Spinal cord (tissue), 9 donors: ENCODE measurements at regions not wholly inside any gene's neighbourhood (a gene's known extent, or its start where the extent isn't known, plus 50 kb on each side); places are given as distances from the start of the nearest gene placed in this dataset.
"Not testable (repeated sequence)": the region's sequence is repeated elsewhere in the genome, so short reads cannot be mapped to it uniquely, and the experiment has no call there.

Experiments
- DNase-seq, 6 donors: peaks; one replicate each; pipeline versions ENCODE4 v3.0.0 to v3.0.0-alpha.2; 2013 to 2015; ENCODE audit warnings: low spot score in 6 of 6, low read depth in 4 of 6
- H3K27ac ChIP-seq: one replicate; pipeline ENCODE4 v1.5.1; 2013; ENCODE audit warnings: low read depth, low read length, control low read depth
- H3K27me3 ChIP-seq: one replicate; pipeline ENCODE4 v1.6.1; 2013; ENCODE audit warnings: low read length; ENCODE audit not compliant: control insufficient read depth, insufficient read depth
- H3K36me3 ChIP-seq: one replicate; pipeline ENCODE4 v1.6.1; 2013; ENCODE audit warnings: low read length; ENCODE audit not compliant: control insufficient read depth, insufficient read depth
- H3K4me1 ChIP-seq: one replicate; pipeline ENCODE4 v1.6.1; 2013; ENCODE audit warnings: low read length; ENCODE audit not compliant: control insufficient read depth, insufficient read depth
- H3K4me3 ChIP-seq: one replicate; pipeline ENCODE4 v1.5.1; 2013; ENCODE audit warnings: low read depth, low read length, control low read depth
- H3K9me3 ChIP-seq: one replicate; pipeline ENCODE4 v1.6.1; 2013; ENCODE audit warnings: low read length; ENCODE audit not compliant: control insufficient read depth, insufficient read depth
- WGBS: methylation state at CpG from one replicate; pipeline ENCODE4 v1.1.5; 2013; ENCODE audit warnings: missing lambda C conversion rate; ENCODE audit not compliant: insufficient coverage; 5-methylcytosine and 5-hydroxymethylcytosine counted together
- donor health status: healthy.

DNA sequence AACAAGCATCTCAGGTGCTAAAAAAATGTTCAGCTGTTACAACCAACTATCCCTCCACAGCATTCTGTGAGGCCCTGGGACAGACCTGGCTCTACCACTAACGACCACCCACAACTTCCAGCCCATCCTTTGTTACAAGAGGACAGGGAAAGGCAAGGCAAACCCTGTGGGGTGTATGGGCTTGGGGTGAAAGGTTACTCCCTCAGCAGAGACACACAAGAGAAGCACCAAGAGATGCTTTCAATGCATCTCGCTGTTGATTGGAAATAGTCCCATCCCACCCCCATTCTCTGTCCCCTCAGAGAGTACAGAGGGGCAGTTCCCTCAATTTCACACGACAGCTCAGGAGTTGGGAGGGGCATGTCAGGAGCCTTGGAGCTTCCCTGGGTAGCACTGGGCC lies 234.1 kb downstream of the CAAP1 start:
- peaks cover 5% of the 10 kb centered on the region for H3K4me1 ChIP-seq
- DNase-seq = no peak
- no peaks in the 10 kb centered on the region for H3K9me3 ChIP-seq
- no CpG with 5 or more reads among the region's 3 CpGs for WGBS
- no peak overlapping the region for H3K4me3 ChIP-seq
- no peaks in the 10 kb centered on the region for H3K36me3 ChIP-seq
- no peaks in the 10 kb centered on the region for H3K27me3 ChIP-seq
- no peak overlapping the region for H3K27ac ChIP-seq

DNA sequence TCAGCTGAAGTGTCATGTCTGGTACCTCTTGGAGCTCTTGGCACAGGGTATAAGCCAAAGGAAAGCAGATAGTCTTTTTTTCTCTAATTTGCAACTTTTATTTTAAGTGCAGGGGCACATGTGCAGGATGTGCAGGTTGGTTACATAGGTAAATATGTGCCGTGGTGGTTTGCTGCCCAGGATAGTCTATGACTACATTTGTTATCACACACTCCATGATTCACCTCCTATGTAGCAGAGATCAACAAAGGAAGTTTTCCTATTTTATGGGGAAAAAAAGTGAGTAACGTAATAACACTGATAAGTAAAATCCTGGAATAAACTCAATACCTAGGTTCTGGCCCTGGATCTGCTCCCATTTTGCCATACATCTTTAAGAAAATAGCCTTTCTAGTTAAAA lies 234.6 kb downstream of the CAAP1 start:
- Histone ChIP-seq H3K4me3 (no peak overlapping the region), H3K27ac (no peak overlapping the region), H3K27me3 (no peaks in the 10 kb centered on the region), H3K4me1 (peaks cover 5% of the 10 kb centered on the region), H3K36me3 (no peaks in the 10 kb centered on the region), H3K9me3 (no peaks in the 10 kb centered on the region)
- no CpG with 5 or more reads among the region's 2 CpGs for WGBS
- no peak for DNase-seq

DNA sequence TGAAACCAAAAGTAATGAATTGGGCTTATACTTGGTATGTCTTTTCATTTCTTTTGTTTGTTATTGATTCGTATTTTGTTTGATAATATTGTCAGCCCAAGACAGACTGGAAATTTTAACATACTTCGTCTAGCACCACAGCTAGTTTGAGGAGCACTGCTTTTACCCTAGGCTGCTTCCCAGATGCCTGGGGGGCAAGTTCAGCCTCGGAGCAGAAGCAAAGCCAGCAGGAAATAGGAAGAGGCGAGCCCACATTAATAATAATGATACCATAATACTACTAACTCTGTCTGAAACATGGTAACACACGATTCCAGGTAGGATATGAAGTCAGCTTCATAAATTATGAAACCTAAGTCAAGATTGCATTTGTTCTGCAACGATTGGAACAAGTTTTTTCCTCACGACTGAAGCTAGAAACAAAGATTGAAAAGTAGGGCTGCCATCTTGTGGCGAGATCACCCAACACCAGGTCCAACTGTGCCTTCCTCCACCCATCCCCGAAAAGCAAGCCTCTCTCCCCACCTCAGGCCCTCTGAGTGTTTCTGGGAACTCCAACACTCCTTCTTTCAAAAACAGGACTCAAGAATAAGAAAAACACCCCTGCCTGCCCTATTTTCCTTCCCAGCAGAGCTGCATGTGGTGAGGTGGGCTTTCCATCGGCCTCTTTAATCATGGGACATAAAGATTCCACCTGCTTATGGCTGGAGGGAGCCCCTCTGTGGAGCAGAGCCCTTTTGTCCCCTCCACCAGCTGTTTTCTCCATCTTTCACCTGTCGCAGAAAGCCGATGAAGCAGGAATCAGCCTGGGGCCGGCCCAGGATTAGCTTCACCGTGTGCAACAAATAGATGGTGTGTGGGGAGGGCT lies 236.4 kb downstream of the CAAP1 start:
- Histone ChIP-seq H3K27me3 (no peaks in the 10 kb centered on the region), H3K27ac (no peak overlapping the region), H3K9me3 (no peaks in the 10 kb centered on the region), H3K36me3 (no peaks in the 10 kb centered on the region), H3K4me3 (no peak overlapping the region), H3K4me1 (peaks cover 5% of the 10 kb centered on the region)
- DNase-seq = peak in 5 of 6 donors; percentile 36 to 94 (median 59)
- WGBS = 22% methylated on average over 6 of the region's 14 CpGs

DNA sequence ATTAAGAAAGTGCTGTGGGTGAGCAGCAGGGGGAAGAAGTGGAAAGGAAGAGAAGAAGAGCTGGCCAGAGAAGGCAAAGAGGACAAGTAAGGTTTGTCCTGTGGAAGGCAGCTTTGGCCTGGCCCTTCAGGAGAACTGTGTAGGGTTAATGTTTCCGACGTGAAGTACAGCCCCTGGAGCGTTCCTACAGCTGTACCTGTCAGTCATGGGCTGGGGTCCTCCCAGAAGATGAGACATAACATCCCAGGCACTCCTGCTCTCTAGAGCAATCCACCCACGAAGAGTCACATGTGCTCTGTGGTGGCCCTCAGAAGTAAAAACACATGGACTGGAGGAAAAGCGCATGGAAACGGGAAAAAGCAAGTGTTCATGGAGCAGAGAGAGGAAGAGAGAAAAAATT lies 237.4 kb downstream of the CAAP1 start:
- Histone ChIP-seq H3K36me3 (no peaks in the 10 kb centered on the region), H3K27me3 (no peaks in the 10 kb centered on the region), H3K9me3 (no peaks in the 10 kb centered on the region), H3K4me1 (peaks cover 5% of the 10 kb centered on the region), H3K4me3 (no peak overlapping the region), H3K27ac (no peak overlapping the region)
- DNase-seq = no peak
- WGBS = 97% methylated on average over 5 of the region's 6 CpGs

DNA sequence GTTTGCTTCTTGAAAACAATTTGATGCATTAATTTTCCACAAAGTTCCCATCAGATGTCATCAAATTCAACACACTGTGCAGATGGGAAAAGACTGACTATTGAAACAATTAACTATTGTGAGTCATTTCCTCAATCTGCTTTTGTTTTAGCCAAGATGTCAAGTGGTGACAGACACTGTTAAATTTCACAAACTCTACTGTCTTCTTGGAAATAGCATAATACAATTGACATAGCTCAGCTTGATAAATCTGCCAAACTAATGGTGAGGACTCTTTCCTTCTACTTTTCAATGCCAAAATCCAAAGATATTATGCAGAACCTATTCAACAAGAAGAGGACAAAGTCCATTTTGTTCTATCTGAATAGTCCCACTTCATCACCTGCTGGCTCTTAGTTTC lies 242.3 kb downstream of the CAAP1 start:
- Histone ChIP-seq H3K4me3 (no peak overlapping the region), H3K27ac (no peak overlapping the region), H3K27me3 (no peaks in the 10 kb centered on the region), H3K9me3 (no peaks in the 10 kb centered on the region), H3K4me1 (no peaks in the 10 kb centered on the region), H3K36me3 (no peaks in the 10 kb centered on the region)
- peak in 1 of 6 donors; percentile 27 for DNase-seq

DNA sequence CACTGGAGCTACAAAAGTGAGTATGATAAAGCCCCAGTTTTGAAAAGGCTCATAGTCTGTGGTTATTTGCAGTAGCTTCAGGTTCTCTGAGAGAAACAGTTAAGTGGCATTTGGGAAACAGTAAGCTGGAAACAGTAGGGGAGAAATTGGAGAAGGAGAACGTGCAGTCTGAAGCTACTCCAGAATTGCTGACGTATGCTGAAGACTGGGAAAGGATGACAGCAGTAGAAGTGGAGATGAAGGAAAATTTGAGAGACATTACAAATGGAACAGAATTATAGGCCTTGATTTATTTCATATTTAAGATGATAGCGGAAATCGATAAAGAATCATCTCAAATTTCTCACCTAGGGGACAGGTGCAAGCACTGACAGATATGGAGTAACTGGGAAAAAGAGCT lies 248.8 kb downstream of the CAAP1 start:
- WGBS = 86% methylated on average over 2 of the region's 4 CpGs
- Histone ChIP-seq H3K9me3 (no peaks in the 10 kb centered on the region), H3K4me1 (no peaks in the 10 kb centered on the region), H3K27me3 (no peaks in the 10 kb centered on the region), H3K4me3 (no peak overlapping the region), H3K27ac (no peak overlapping the region), H3K36me3 (no peaks in the 10 kb centered on the region)
- no peak for DNase-seq

DNA sequence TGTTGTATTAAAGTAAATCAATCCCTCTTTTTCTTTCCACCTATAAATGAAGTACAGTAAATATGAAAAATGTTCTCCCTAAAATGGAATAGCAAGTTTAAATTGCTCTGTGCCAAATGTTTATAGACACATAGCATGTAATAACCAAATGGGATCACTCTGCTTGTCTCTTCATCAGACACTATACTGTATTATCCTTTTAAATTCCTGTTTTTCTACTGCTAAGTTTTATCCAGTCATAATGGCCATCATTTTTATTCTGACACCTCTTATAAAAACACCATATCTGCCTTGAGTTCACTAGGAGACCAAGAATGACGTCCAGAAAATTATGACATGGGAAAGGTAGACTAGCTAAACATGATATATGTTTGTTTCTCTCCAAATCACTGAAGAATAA lies 252.8 kb downstream of the CAAP1 start:
- Histone ChIP-seq H3K4me1 (no peaks in the 10 kb centered on the region), H3K4me3 (no peak overlapping the region), H3K36me3 (no peaks in the 10 kb centered on the region), H3K9me3 (no peaks in the 10 kb centered on the region), H3K27ac (no peak overlapping the region), H3K27me3 (no peaks in the 10 kb centered on the region)
- no peak for DNase-seq
- WGBS = no CpG with 5 or more reads among the region's 1 CpG

DNA sequence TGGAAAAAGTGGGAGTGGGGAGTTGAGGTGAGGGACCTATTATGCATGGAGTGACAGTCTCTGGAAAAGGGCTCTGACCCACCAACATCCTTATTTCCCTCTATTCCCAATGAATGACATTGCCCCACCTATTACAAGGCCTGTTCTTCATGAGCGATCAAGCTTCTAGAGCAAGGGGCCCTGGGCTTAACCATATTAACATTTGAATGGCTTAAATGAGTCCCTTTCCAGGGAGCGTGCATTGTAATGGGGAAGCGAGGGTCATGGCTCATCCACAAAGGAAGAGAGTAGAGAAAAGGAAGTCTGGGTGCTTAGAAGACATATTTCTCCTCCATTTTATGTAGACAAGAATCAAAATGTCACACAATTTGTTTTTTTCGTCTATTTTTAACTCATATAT lies 255.5 kb downstream of the CAAP1 start:
- no peaks in the 10 kb centered on the region for H3K27me3 ChIP-seq
- H3K4me1 ChIP-seq = no peaks in the 10 kb centered on the region
- H3K9me3 ChIP-seq = no peaks in the 10 kb centered on the region
- no peak for DNase-seq
- no peaks in the 10 kb centered on the region for H3K36me3 ChIP-seq
- no peak overlapping the region for H3K4me3 ChIP-seq
- no CpG with 5 or more reads among the region's 4 CpGs for WGBS
- no peak overlapping the region for H3K27ac ChIP-seq

DNA sequence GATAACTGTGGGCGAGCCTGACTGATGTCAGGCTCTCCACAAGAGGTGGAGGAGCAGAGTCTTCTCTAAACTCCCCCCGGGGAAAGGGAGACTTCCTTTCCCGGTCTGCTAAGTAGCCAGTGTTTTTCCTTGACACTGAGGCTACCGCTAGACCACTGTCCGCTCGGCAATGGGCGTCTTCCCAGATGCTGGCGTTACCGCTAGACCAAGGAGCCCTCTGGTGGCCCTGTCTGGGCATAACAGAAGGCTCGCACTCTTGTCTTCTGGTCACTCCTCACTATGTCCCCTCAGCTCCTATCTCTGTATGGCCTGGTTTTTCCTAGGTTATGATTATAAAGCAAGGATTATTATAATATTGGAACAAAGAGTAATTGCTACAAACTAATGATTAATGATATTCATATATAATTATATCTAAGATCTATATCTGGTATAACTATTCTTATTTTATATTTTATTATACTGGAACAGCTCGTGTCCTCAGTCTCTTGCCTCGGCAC lies 278.7 kb downstream of the CAAP1 start:
- DNase-seq, H3K27me3 ChIP-seq, H3K27ac ChIP-seq, H3K36me3 ChIP-seq, H3K4me3 ChIP-seq, H3K4me1 ChIP-seq, H3K9me3 ChIP-seq: not testable (repeated sequence)
- WGBS = 92% methylated on average over 4 of the region's 12 CpGs

DNA sequence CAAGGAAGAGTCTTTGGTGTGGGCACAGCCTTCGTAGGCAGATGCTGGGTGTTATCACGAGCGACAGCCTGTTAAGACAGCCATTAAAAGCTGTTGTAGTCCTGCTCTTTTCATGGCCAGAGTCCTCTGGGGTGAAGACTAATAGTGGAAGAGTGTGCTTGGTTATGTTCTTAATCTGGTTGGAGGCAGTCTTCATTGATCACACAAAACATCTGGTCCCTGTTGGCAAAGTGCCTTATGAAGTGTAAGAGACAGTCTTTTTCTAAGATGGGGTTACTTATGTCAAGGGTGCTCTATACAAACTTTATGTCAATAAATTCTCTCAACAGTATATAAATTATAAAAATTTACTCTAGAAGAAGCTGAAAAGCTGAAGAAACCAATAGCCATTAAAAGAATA lies 280.4 kb downstream of the CAAP1 start:
- peak in 1 of 6 donors; percentile 11 for DNase-seq
- no peak overlapping the region for H3K27ac ChIP-seq
- H3K4me1 ChIP-seq = no peaks in the 10 kb centered on the region
- no peaks in the 10 kb centered on the region for H3K27me3 ChIP-seq
- no peaks in the 10 kb centered on the region for H3K9me3 ChIP-seq
- 64% methylated on average over 3 of the region's 3 CpGs for WGBS
- no peak overlapping the region for H3K4me3 ChIP-seq
- H3K36me3 ChIP-seq = no peaks in the 10 kb centered on the region
